WERI-Rb-1 (cell line): ENCODE measurements at regions not wholly inside any gene's neighbourhood (a gene's known extent, or its start where the extent isn't known, plus 50 kb on each side); places are given as distances from the start of the nearest gene placed in this dataset.
"Not testable (repeated sequence)": the region's sequence is repeated elsewhere in the genome, so short reads cannot be mapped to it uniquely, and the experiment has no call there.

Experiments
- DNase-seq: peaks from one replicate; pipeline ENCODE4 v3.0.0-alpha.2; 2020
- H3K27ac ChIP-seq: fragments of 250-450 bp; sonication (Bioruptor Pico); 2 replicates; pipeline ENCODE4 v1.5.1; 2020; ENCODE audit warnings: mild to moderate bottlenecking, moderate library complexity
- H3K27me3 ChIP-seq: fragments of 250-450 bp; sonication (Bioruptor Pico); 2 replicates; pipeline ENCODE4 v1.5.1; 2021; ENCODE audit warnings: mild to moderate bottlenecking, low read depth, moderate library complexity; ENCODE audit not compliant: insufficient read depth, severe bottlenecking
- H3K36me3 ChIP-seq: fragments of 250-450 bp; sonication (Bioruptor Pico); 2 replicates; pipeline ENCODE4 v1.5.1; 2020; ENCODE audit warnings: mild to moderate bottlenecking, moderate library complexity
- H3K4me3 ChIP-seq: 2 replicates; pipeline ENCODE4 v1.5.1; 2011; ENCODE audit warnings: low read depth, mild to moderate bottlenecking, control low read depth, low read length
- H3K9me3 ChIP-seq: fragments of 250-450 bp; sonication (Bioruptor Pico); 2 replicates; pipeline ENCODE4 v1.5.1; 2021; ENCODE audit warnings: mild to moderate bottlenecking, moderate library complexity; ENCODE audit not compliant: severe bottlenecking
- TF ChIP-seq, protein P1 (sequence below): IDR thresholded peaks from 2 replicates; pipeline ENCODE4 v1.5.1; 2011; ENCODE audit warnings: low read depth, mild to moderate bottlenecking, control low read depth, inconsistent platforms, low read length

DNA sequence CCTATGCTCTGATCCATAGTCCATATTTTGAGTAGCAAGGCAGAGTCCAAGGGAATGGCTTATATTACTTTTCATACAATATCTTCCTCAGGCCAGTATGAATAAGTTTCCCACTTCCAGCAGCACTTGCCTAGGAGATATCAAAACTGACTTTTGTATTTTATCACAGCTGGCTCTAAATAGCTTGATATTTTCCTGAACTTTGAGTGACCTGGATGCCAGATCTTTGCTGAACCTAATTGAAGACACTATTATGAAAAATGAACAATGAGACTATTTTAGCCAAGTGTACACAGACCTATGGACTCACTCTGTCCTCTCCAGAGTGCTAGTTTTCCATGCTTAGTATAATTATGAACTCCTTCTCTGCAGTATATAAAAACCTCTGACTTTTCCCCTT lies 475.6 kb upstream of the PTGER4 start:
- TF ChIP-seq, protein P1, sequence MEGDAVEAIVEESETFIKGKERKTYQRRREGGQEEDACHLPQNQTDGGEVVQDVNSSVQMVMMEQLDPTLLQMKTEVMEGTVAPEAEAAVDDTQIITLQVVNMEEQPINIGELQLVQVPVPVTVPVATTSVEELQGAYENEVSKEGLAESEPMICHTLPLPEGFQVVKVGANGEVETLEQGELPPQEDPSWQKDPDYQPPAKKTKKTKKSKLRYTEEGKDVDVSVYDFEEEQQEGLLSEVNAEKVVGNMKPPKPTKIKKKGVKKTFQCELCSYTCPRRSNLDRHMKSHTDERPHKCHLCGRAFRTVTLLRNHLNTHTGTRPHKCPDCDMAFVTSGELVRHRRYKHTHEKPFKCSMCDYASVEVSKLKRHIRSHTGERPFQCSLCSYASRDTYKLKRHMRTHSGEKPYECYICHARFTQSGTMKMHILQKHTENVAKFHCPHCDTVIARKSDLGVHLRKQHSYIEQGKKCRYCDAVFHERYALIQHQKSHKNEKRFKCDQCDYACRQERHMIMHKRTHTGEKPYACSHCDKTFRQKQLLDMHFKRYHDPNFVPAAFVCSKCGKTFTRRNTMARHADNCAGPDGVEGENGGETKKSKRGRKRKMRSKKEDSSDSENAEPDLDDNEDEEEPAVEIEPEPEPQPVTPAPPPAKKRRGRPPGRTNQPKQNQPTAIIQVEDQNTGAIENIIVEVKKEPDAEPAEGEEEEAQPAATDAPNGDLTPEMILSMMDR = no peak
- H3K36me3 ChIP-seq = no peaks in the 10 kb centered on the region
- no peak for DNase-seq
- H3K9me3 ChIP-seq = no peaks in the 10 kb centered on the region
- no peak overlapping the region for H3K4me3 ChIP-seq
- H3K27ac ChIP-seq = no peak overlapping the region
- no peaks in the 10 kb centered on the region for H3K27me3 ChIP-seq

DNA sequence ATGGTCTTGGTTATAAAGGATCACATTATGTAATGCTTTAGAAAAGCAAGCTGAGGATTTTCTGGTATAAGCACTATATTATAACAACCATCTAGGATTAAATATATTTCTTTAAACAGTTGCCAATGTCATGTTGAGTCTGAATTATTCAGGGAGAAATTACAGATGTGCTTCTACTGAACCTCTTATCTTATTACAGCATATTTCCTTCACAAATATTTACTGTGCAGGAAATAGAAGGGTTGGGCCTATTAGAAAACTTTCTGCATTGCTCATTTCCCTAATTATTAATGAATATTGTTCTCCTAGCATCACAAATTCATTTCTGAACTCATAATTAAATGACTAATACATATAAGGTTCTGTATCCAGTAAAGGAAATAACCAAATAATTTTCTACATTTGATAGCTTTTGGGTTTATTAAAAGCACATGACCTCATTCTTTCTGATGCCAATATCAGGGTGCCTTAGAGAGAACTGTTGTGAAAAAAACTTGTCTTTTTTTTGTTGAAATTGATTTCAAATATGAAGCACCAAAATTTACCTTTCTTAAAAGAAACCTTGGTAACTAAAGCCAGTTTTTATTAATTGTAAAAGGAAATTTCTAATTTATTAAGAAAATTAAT lies 476.8 kb upstream of the PTGER4 start:
- no peaks in the 10 kb centered on the region for H3K36me3 ChIP-seq
- no peak overlapping the region for H3K27ac ChIP-seq
- no peaks in the 10 kb centered on the region for H3K27me3 ChIP-seq
- no peak for DNase-seq
- TF ChIP-seq, protein P1 = no peak
- no peak overlapping the region for H3K4me3 ChIP-seq
- no peaks in the 10 kb centered on the region for H3K9me3 ChIP-seq

DNA sequence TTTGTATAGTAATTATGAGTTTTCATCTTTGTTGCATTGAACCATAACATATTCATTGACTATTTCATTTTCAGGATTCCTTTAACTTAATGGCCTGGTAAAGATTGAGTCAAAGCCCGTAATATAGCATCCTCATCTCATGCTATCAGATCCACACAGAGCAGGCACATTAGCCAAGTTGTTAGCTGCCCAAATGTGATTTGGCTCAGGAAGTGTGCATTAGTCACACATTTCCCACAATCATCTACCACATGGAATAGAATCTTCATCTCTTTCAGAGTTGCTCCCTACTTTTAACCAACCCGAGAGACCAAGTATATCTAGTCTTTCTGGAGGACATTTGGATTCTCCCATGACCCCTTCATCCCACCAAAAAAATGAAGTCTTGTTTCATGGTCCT lies 481.0 kb upstream of the PTGER4 start:
- TF ChIP-seq, protein P1 = no peak
- Histone ChIP-seq H3K36me3 (no peaks in the 10 kb centered on the region), H3K27ac (no peak overlapping the region), H3K4me3 (no peak overlapping the region), H3K9me3 (no peaks in the 10 kb centered on the region), H3K27me3 (no peaks in the 10 kb centered on the region)
- DNase-seq = no peak

DNA sequence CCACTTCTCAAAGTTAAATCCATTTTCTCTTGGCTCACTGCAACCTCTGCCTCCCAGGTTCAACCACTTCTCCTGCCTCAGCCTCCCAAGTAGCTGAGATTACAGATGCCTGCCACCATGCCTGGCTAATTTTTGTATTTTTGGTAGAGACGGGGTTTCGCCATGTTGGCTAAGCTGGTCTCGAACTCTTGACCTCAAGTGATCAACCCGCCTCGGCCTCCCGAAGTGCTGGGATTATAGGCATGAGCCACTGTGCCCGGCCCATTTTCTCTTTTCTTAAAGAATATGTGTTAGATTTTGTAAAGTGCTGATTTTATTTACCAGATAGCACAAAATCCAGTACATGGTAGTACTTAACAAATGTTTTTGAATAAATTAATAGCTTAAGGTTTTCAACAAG lies 484.1 kb upstream of the PTGER4 start:
- H3K9me3 ChIP-seq, DNase-seq, H3K4me3 ChIP-seq, H3K36me3 ChIP-seq, H3K27me3 ChIP-seq, H3K27ac ChIP-seq: not testable (repeated sequence)

DNA sequence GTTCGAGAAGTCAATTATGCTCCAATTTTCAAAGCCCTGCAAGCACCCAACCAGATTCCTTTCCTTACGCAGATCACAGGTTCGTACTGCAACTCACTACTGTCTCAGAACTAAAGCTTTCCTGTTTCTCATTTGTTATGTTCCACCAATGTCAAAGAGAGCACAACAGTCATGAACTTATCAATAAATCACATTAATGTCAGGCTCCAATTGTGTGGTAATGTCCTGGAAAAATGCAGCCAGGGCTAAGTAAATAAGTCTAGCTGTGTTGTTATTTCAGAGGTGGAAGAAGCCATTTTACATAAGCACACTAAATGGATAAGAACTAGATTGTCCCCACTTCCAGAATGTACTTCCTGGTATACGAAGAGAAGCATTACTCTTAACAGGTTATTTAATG lies 488.6 kb upstream of the PTGER4 start:
- no peaks in the 10 kb centered on the region for H3K27me3 ChIP-seq
- no peak overlapping the region for H3K27ac ChIP-seq
- no peak for DNase-seq

DNA sequence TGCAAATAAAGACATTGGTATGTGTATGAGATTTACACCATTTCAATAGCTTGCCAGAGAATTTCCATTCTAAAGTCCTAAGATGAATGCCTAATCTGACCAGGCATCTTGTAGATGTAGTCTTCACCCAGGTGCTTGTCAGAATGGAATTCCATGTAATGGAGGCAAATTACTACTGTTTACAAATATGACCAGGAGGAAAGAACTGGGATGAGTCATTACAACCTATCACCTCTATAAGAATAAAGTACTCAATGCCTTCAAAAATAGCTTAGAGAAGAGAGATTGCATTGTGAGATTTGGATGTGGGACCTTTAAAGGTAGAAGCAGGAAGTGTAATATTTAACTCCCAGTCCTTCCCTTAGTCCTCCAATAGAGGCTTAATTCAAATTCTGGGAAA lies 507.0 kb upstream of the PTGER4 start:
- Histone ChIP-seq H3K27ac (no peak overlapping the region), H3K4me3 (no peak overlapping the region), H3K27me3 (no peaks in the 10 kb centered on the region), H3K36me3 (no peaks in the 10 kb centered on the region), H3K9me3 (peaks cover 9% of the 10 kb centered on the region)
- TF ChIP-seq, protein P1 = no peak
- DNase-seq = no peak

More for the DNA sequence above, 488.6 kb upstream of the PTGER4 start:
- TF ChIP-seq, protein P1 = no peak
- H3K9me3 ChIP-seq = no peaks in the 10 kb centered on the region
- no peak overlapping the region for H3K4me3 ChIP-seq
- no peaks in the 10 kb centered on the region for H3K36me3 ChIP-seq
